ENCODE measurements at regions not wholly inside any gene's neighbourhood (a gene's known extent, or its start where the extent isn't known, plus 50 kb on each side); places are given as distances from the start of the nearest gene placed in this dataset.

DNA sequence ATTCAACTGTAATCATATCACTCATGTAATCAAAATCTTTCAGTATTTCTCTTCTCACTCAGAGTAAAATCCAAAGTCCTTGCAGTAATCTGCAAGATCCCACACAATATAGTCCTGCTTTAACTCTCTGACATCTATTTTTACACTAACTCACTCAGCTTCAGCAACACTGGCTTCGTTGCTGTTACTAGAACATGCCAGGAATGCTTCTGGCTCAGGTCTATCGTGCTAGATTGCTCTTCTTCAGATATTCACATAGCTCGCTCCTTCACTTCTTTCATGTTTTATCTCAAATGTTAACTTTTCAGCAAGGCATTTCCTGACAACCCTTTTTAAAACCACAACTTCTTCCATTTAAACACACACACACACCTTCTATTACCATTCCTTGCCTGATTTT is 331.7 kb upstream of the HTR2C start:
- 2% methylated on average over 3 of the region's 3 CpGs for WGBS (ENCODE audit: insufficient coverage, low coverage, missing lambda C conversion rate)
- H3K9me3 ChIP-seq (replicated peaks; ENCODE audit: control insufficient read depth, insufficient read depth, low read depth, low read length), result no peaks in the 10 kb centered on the region
- H3K79me2 ChIP-seq (ENCODE audit: control insufficient read depth, insufficient read depth, low read length), result no peaks in the 10 kb centered on the region
- no peaks in the 10 kb centered on the region for H3K4me1 ChIP-seq (replicated peaks in 1 of 2; ENCODE audit: control insufficient read depth in 2 of 2, insufficient read depth in 2 of 2, low read length in 2 of 2)
- H3K27me3 ChIP-seq (ENCODE audit: control insufficient read depth in 2 of 2, insufficient read depth in 2 of 2, low read length in 2 of 2), result no peaks in the 10 kb centered on the region
- no peak overlapping the region for H2AFZ ChIP-seq (ENCODE audit: low read depth, low read length)
- TF ChIP-seq PRPF4 (IDR thresholded peaks at IDR 0.05; ENCODE audit: insufficient read depth, low read depth, low read length, poor library complexity, severe bottlenecking), result no peak
- no peak for TF ChIP-seq ZNF274 (IDR thresholded peaks at IDR 0.05; ENCODE audit: borderline replicate concordance, low read depth, low read length)
- TF ChIP-seq, protein P1, sequence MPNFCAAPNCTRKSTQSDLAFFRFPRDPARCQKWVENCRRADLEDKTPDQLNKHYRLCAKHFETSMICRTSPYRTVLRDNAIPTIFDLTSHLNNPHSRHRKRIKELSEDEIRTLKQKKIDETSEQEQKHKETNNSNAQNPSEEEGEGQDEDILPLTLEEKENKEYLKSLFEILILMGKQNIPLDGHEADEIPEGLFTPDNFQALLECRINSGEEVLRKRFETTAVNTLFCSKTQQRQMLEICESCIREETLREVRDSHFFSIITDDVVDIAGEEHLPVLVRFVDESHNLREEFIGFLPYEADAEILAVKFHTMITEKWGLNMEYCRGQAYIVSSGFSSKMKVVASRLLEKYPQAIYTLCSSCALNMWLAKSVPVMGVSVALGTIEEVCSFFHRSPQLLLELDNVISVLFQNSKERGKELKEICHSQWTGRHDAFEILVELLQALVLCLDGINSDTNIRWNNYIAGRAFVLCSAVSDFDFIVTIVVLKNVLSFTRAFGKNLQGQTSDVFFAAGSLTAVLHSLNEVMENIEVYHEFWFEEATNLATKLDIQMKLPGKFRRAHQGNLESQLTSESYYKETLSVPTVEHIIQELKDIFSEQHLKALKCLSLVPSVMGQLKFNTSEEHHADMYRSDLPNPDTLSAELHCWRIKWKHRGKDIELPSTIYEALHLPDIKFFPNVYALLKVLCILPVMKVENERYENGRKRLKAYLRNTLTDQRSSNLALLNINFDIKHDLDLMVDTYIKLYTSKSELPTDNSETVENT (CRISPR knock-in tag; IDR thresholded peaks at IDR 0.05), result no peak
- TF ChIP-seq CBX8 (IDR thresholded peaks at IDR 0.05; ENCODE audit: borderline replicate concordance, extremely low read depth, low read depth, low read length, poor library complexity, severe bottlenecking), result no peak
- no peak for TF ChIP-seq RBFOX2 (IDR thresholded peaks at IDR 0.05; ENCODE audit: low read depth, low read length)
- TF ChIP-seq HDAC3 (IDR thresholded peaks at IDR 0.05; ENCODE audit: borderline replicate concordance, partially characterized antibody), result no peak
- no peak overlapping the region for H3K9ac ChIP-seq (ENCODE audit: insufficient read depth in 1 of 2, low read depth in 2 of 2, low read length in 2 of 2)
- no peak overlapping the region for H3K27ac ChIP-seq (ENCODE audit: extremely low read depth, low read depth, low read length)
- ATAC-seq (no peak), DNase-seq (ENCODE audit: extremely low read depth in 1 of 4, low spot score in 3 of 4) (no peak), FAIRE-seq (no peak)
- no peak overlapping the region for H3K4me3 ChIP-seq
- H3K4me2 ChIP-seq (ENCODE audit: insufficient read depth, low read length), result no peak overlapping the region
- ChIA-PET CTCF (ENCODE audit: low intra/inter-chr PET ratio) (no interaction called here), POLR2A (interaction anchor here (1.1 kb wide), 1 partner anchor 10 kb away, joined by 5 read pairs; no protein-coding TSS in a partner anchor)
- intact Hi-C loops (cut with micrococcal nuclease), result no loop called here
- BruUV-seq (replicated peaks), result no TSS peak
- in situ Hi-C loops (cut with MboI), result no loop called here
- H4K20me1 ChIP-seq (replicated peaks; ENCODE audit: control insufficient read depth, insufficient read depth, low read length), result no peaks in the 10 kb centered on the region
- H3K36me3 ChIP-seq (ENCODE audit: control insufficient read depth, insufficient read depth, low read length), result no peaks in the 10 kb centered on the region
- H3K9me1 ChIP-seq (ENCODE audit: control insufficient read depth, insufficient read depth, low read length), result no peaks in the 10 kb centered on the region

All from K562 (cell line).